SK-N-SH (cell line): ENCODE measurements at regions not wholly inside any gene's neighbourhood (a gene's known extent, or its start where the extent isn't known, plus 50 kb on each side); places are given as distances from the start of the nearest gene placed in this dataset.

Experiments used
- CTCF ChIA-PET: fragments of 300-600, 350-600 bp; formaldehyde crosslinking; extraction: SDS; loops from one replicate; lab custom pipeline; 2021; lab: Yijun Ruan, JAX
- POLR2A ChIA-PET: fragments of 350-600 bp; sonication (Branson Sonifier 250); formaldehyde crosslinking; extraction: SDS; loops from one replicate; lab custom pipeline; 2020; ENCODE audit warnings: antibody characterized with exemption, inconsistent platforms; lab: Yijun Ruan, JAX
- DNase-seq: peaks from one replicate; pipeline ENCODE4 v3.0.0; 2012
- H2AFZ ChIP-seq: fragments of 200-600 bp; sonication (generic); 2 replicates; pipeline ENCODE4 v1.8.1; 2016; ENCODE audit warnings: antibody characterized with exemption, mild to moderate bottlenecking, low read depth
- H3F3A ChIP-seq: fragments of 200-600 bp; sonication (generic); replicated peaks from 2 replicates; pipeline ENCODE3; 2016; ENCODE audit warnings: antibody characterized with exemption, mild to moderate bottlenecking; ENCODE audit not compliant: insufficient read depth
- H3K27ac ChIP-seq, 2 experiments: fragments of 200-500 bp in 1 of 2; fragments of 200-600 bp in 1 of 2; sonication (Bioruptor generic) in 1 of 2; sonication (generic), shearing (Covaris generic) in 1 of 2; 2 replicates each; pipeline versions ENCODE4 v1.5.1 to v1.6.1; 2014 to 2016; ENCODE audit warnings: low read depth in 2 of 2, inconsistent platforms in 1 of 2, low read length in 1 of 2, mild to moderate bottlenecking in 1 of 2, mixed read lengths in 1 of 2
- H3K27me3 ChIP-seq: fragments of 200-600 bp; sonication (generic), shearing (Covaris generic); 2 replicates; pipeline ENCODE4 v1.6.1; 2016; ENCODE audit warnings: mixed run types; ENCODE audit not compliant: insufficient read depth
- H3K36me3 ChIP-seq, 2 experiments: fragments of 200-500 bp in 1 of 2; fragments of 200-600 bp in 1 of 2; sonication (Bioruptor generic) in 1 of 2; sonication (generic) in 1 of 2; replicated peaks in 1 of 2; 2 replicates each; pipeline versions ENCODE3 to v1.5.1; 2014 to 2016; ENCODE audit warnings: low read length in 1 of 2, mild to moderate bottlenecking in 1 of 2; ENCODE audit not compliant: insufficient read depth in 2 of 2, control insufficient read depth in 1 of 2
- H3K4me1 ChIP-seq, 2 experiments: fragments of 200-500 bp in 1 of 2; fragments of 200-600 bp in 1 of 2; sonication (Bioruptor generic) in 1 of 2; sonication (generic), shearing (Covaris generic) in 1 of 2; 2 replicates each; pipeline versions ENCODE4 v1.5.1 to v1.6.1; 2014 to 2016; ENCODE audit warnings: low read depth in 1 of 2, low read length in 1 of 2, mixed run types in 1 of 2; ENCODE audit not compliant: insufficient read depth in 2 of 2, control insufficient read depth in 1 of 2
- H3K4me2 ChIP-seq: fragments of 200-600 bp; sonication (generic), shearing (Covaris generic); 2 replicates; pipeline ENCODE4 v1.6.1; 2017; ENCODE audit warnings: mixed run types
- H3K4me3 ChIP-seq, 2 experiments: fragments of 200-500 bp in 1 of 2; fragments of 200-600 bp in 1 of 2; sonication (Bioruptor generic) in 1 of 2; sonication (generic), shearing (Covaris generic) in 1 of 2; 2 replicates each; pipeline versions ENCODE4 v1.5.1 to v1.8.1; 2014 to 2016; ENCODE audit warnings: low read depth in 2 of 2, inconsistent platforms in 1 of 2, low read length in 1 of 2, mild to moderate bottlenecking in 1 of 2, mixed read lengths in 1 of 2, moderate library complexity in 1 of 2
- H3K79me2 ChIP-seq: fragments of 200-600 bp; sonication (generic); 2 replicates; pipeline ENCODE4 v1.8.1; 2017; ENCODE audit warnings: mild to moderate bottlenecking; ENCODE audit not compliant: insufficient read depth
- H3K9ac ChIP-seq: fragments of 200-600 bp; sonication (generic); 2 replicates; pipeline ENCODE4 v1.6.1; 2017; ENCODE audit warnings: mixed run types
- H3K9me2 ChIP-seq: fragments of 200-600 bp; sonication (generic); 2 replicates; pipeline ENCODE4 v1.6.1; 2017; ENCODE audit warnings: mixed run types
- H3K9me3 ChIP-seq: fragments of 200-600 bp; sonication (generic); 2 replicates; pipeline ENCODE4 v1.6.1; 2017; ENCODE audit warnings: mixed run types, mild to moderate bottlenecking, moderate library complexity
- H4K20me1 ChIP-seq: fragments of 200-600 bp; sonication (generic); 2 replicates; pipeline ENCODE4 v1.6.1; 2017; ENCODE audit warnings: mild to moderate bottlenecking, mixed run types; ENCODE audit not compliant: insufficient read depth
- CHD2 ChIP-seq: fragments of 150-350 bp; IDR thresholded peaks from 2 replicates; pipeline ENCODE4 v1.6.1; 2018; ENCODE audit warnings: low read length; ENCODE audit not compliant: partially characterized antibody
- FOXJ3 ChIP-seq: sonication (generic); formaldehyde crosslinking; IDR thresholded peaks from 2 replicates; pipeline ENCODE4 v1.5.1; 2020; ENCODE audit warnings: mild to moderate bottlenecking, missing genetic modification reagents
- IRF3 ChIP-seq: fragments of 150-350 bp; IDR thresholded peaks from 2 replicates; pipeline ENCODE4 v1.6.1; 2016; ENCODE audit warnings: mild to moderate bottlenecking, low read depth, low read length
- JUND ChIP-seq: IDR thresholded peaks from 2 replicates; pipeline ENCODE4 v1.4.0; 2012
- MAX ChIP-seq: IDR thresholded peaks from 2 replicates; pipeline ENCODE4 v1.4.0; 2012; ENCODE audit warnings: low read depth
- MXI1 ChIP-seq: IDR thresholded peaks from 2 replicates; pipeline ENCODE4 v1.6.1; 2012; ENCODE audit warnings: mild to moderate bottlenecking, low read depth, low read length, improper control_type of control experiment
- NFIC ChIP-seq: IDR thresholded peaks from 2 replicates; pipeline ENCODE4 v1.4.0; 2012; ENCODE audit warnings: borderline replicate concordance
- NRF1 ChIP-seq: IDR thresholded peaks from 2 replicates; pipeline ENCODE4 v1.6.1; 2012; ENCODE audit warnings: low read depth, mild to moderate bottlenecking, low read length
- RAD21 ChIP-seq: IDR thresholded peaks from 2 replicates; pipeline ENCODE4 v1.6.1; 2012; ENCODE audit warnings: mild to moderate bottlenecking, low read length
- RCOR1 ChIP-seq: fragments of 150-350 bp; IDR thresholded peaks from 2 replicates; pipeline ENCODE4 v1.6.1; 2017; ENCODE audit warnings: antibody characterized with exemption, low read length
- RXRA ChIP-seq: IDR thresholded peaks from 2 replicates; pipeline ENCODE4 v1.4.0; 2012; ENCODE audit warnings: low read depth, mild to moderate bottlenecking, borderline replicate concordance
- SIN3A ChIP-seq: IDR thresholded peaks from 2 replicates; pipeline ENCODE4 v1.6.1; 2012; ENCODE audit warnings: low read depth, mild to moderate bottlenecking, low read length, moderate library complexity, borderline replicate concordance
- SMC3 ChIP-seq: IDR thresholded peaks from 2 replicates; pipeline ENCODE4 v1.6.1; 2012; ENCODE audit warnings: low read depth, low read length, improper control_type of control experiment
- TAF1 ChIP-seq: IDR thresholded peaks from 2 replicates; pipeline ENCODE4 v1.6.1; 2012; ENCODE audit warnings: low read depth, mild to moderate bottlenecking, low read length, moderate library complexity, borderline replicate concordance
- TCF12 ChIP-seq: IDR thresholded peaks from 2 replicates; pipeline ENCODE4 v1.4.0; 2012
- TEAD4 ChIP-seq: IDR thresholded peaks from 2 replicates; pipeline ENCODE4 v1.4.0; 2012; ENCODE audit warnings: mild to moderate bottlenecking, borderline replicate concordance; ENCODE audit not compliant: insufficient read depth
- USF2 ChIP-seq: fragments of 150-350 bp; IDR thresholded peaks from 2 replicates; pipeline ENCODE4 v1.6.1; 2017; ENCODE audit warnings: antibody characterized with exemption, low read length, low read depth, borderline replicate concordance
- YY1 ChIP-seq: IDR thresholded peaks from 2 replicates; pipeline ENCODE4 v1.4.0; 2012; ENCODE audit warnings: low read depth, mild to moderate bottlenecking
- ZBTB33 ChIP-seq: IDR thresholded peaks from 2 replicates; pipeline ENCODE4 v1.4.0; 2012; ENCODE audit warnings: low read depth, borderline replicate concordance
- WGBS: methylation state at CpG from one replicate; pipeline ENCODE4 v1.1.6; 2017; ENCODE audit warnings: low lambda C conversion rate; 5-methylcytosine and 5-hydroxymethylcytosine counted together

- CTCF ChIA-PET, result no interaction called here
Measured at GRCh38 chr18:29608982-29609381, 1432.1 kb upstream of the CDH2 start.

GRCh38 chr18:29605365-29605764 is 1428.4 kb upstream of the CDH2 start:
- H2AFZ ChIP-seq, result no peak overlapping the region
- no peak for DNase-seq
- H3K27me3 ChIP-seq, result no peaks in the 10 kb centered on the region
- ChIA-PET POLR2A (no interaction called here), CTCF (interaction anchor here (0.7 kb wide), 1 partner anchor 134 kb away, joined by 3 read pairs; no protein-coding TSS in a partner anchor)
- H3K4me2 ChIP-seq, result no peak overlapping the region
- H3K9me3 ChIP-seq, result no peaks in the 10 kb centered on the region; the same call in 1 of the 2 replicates
- H3K36me3 ChIP-seq, result no peaks in the 10 kb centered on the region
- no peaks in the 10 kb centered on the region for H3F3A ChIP-seq
- no peaks in the 10 kb centered on the region for H3K79me2 ChIP-seq
- no peak for TF ChIP-seq IRF3
- TF ChIP-seq MAX, result no peak
- TF ChIP-seq NFIC, result no peak
- no peak for TF ChIP-seq YY1
- TF ChIP-seq MXI1, result no peak
- no peak for TF ChIP-seq FOXJ3 (CRISPR knock-in tag)
- no peak for TF ChIP-seq JUND
- TF ChIP-seq RAD21, result no peak
- no peak for TF ChIP-seq SMC3
- TF ChIP-seq RXRA, result no peak
- no peak for TF ChIP-seq CHD2
- TF ChIP-seq RCOR1, result no peak
- TF ChIP-seq TAF1, result no peak
- no peak for TF ChIP-seq USF2
- no peaks in the 10 kb centered on the region for H3K4me1 ChIP-seq
- H3K4me3 ChIP-seq, result no peak overlapping the region
- H4K20me1 ChIP-seq, result no peaks in the 10 kb centered on the region
- H3K9me2 ChIP-seq, result no peaks in the 10 kb centered on the region
- 41% methylated on average over 1 of the region's 1 CpG for whole genome bisulfite sequencing
- no peak overlapping the region for H3K9ac ChIP-seq
- no peak overlapping the region for H3K27ac ChIP-seq

More at GRCh38 chr18:29608982-29609381, 1432.1 kb upstream of the CDH2 start:
- DNase-seq, result no peak
- POLR2A ChIA-PET, result no interaction called here
- Histone ChIP-seq H3K4me1 (no peaks in the 10 kb centered on the region), H3K4me2 (no peak overlapping the region), H3K79me2 (no peaks in the 10 kb centered on the region), H3K9ac (no peak overlapping the region), H3K27ac (no peak overlapping the region), H3K27me3 (no peaks in the 10 kb centered on the region), H3K9me3 (no peaks in the 10 kb centered on the region), H3F3A (no peaks in the 10 kb centered on the region), H3K9me2 (no peaks in the 10 kb centered on the region), H3K4me3 (no peak overlapping the region), H4K20me1 (no peaks in the 10 kb centered on the region), H3K36me3 (no peaks in the 10 kb centered on the region), H2AFZ (no peak overlapping the region)
- no peak for TF ChIP-seq TEAD4
- no peak for TF ChIP-seq TCF12
- no peak for TF ChIP-seq ZBTB33
- TF ChIP-seq SIN3A, result no peak
- no peak for TF ChIP-seq NRF1
